ENCODE measurements at regions not wholly inside any gene's neighbourhood (a gene's known extent, or its start where the extent isn't known, plus 50 kb on each side); places are given as distances from the start of the nearest gene placed in this dataset.

DNA sequence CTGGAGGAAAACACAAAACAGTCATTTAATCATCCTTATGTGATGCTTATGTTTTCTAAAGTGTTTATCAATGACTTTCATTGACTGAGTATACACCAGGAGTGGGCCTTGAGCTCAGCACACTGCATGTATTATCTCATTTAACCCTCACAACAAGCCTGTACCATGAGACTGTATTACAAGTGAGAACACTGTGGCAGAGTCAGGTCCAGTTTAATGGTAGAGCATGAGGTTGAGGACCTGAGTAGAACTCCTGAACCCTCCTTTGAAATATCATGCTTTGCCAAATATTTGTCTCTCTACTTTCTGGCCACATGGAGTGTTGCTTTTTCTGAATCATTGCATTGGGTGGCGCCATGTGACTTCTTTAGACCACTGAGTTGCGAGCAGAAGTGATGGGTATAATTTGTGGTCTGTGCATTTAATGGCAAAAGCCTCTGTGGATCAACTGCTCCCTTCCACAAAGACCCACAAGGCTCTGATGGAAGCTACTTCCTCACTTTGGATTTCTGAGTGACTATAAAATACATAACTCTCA is 65.0 kb upstream of the SIRPG start:
- Mint-ChIP-seq H3K9me3 (ENCODE audit: unreplicated experiment) (peaks cover 5% of the 10 kb centered on the region), H3K4me3 (ENCODE audit: unreplicated experiment) (no peak overlapping the region), H3K4me1 (ENCODE audit: unreplicated experiment) (no peaks in the 10 kb centered on the region), H3K36me3 (ENCODE audit: low read depth, unreplicated experiment) (peaks cover 3% of the 10 kb centered on the region), H3K27me3 (ENCODE audit: unreplicated experiment) (peaks cover 5% of the 10 kb centered on the region), H3K27ac (ENCODE audit: unreplicated experiment) (no peak overlapping the region)
- TF ChIP-seq, protein P1, sequence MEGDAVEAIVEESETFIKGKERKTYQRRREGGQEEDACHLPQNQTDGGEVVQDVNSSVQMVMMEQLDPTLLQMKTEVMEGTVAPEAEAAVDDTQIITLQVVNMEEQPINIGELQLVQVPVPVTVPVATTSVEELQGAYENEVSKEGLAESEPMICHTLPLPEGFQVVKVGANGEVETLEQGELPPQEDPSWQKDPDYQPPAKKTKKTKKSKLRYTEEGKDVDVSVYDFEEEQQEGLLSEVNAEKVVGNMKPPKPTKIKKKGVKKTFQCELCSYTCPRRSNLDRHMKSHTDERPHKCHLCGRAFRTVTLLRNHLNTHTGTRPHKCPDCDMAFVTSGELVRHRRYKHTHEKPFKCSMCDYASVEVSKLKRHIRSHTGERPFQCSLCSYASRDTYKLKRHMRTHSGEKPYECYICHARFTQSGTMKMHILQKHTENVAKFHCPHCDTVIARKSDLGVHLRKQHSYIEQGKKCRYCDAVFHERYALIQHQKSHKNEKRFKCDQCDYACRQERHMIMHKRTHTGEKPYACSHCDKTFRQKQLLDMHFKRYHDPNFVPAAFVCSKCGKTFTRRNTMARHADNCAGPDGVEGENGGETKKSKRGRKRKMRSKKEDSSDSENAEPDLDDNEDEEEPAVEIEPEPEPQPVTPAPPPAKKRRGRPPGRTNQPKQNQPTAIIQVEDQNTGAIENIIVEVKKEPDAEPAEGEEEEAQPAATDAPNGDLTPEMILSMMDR (IDR thresholded peaks at IDR 0.05; ENCODE audit: unreplicated experiment): no peak
- no peak for DNase-seq (ENCODE audit: low spot score)

DNA sequence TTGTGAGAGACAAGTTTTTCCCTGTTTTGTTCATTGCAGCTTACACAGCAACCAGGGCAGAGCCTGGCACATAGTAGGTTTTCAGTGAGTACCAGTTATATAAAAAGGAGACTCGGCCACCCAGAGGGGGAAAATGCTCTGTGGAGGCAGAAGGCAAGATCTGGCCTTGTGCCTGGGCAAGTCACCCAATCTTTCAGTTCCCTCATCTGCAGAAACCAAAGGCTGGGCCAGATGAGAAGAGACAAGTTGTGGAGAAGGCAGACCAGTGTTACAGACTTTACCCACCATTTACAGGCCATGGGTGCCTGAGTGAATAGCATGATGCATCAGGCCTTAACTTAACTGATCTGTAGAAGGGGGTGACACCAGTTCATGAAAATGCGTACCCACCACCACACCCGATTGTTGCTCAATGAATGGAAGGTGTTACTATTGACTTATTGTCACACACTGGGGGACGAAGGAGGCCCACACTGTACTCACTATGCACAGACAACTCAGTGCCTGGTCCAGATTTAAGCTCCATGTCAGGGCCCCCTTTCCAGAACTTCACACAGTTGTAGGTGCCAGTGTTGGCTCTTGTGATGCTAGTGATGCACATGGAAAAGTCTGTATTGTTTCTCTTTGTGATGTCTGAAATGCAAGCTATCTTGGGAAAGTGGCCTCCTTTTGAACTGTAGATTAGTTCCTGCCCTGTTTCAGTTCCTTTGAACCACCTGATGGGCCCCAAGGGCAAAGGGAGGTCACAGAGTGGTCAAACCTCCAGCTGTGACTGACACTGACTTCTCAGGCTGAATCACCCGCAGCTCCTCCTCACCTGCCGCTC is 64.3 kb upstream of the SIRPG start:
- Mint-ChIP-seq H3K4me1 (ENCODE audit: unreplicated experiment) (no peaks in the 10 kb centered on the region), H3K4me3 (ENCODE audit: unreplicated experiment) (no peak overlapping the region), H3K27me3 (ENCODE audit: unreplicated experiment) (peaks cover 5% of the 10 kb centered on the region), H3K9me3 (ENCODE audit: unreplicated experiment) (peaks cover 5% of the 10 kb centered on the region), H3K27ac (ENCODE audit: unreplicated experiment) (no peak overlapping the region), H3K36me3 (ENCODE audit: low read depth, unreplicated experiment) (peaks cover 3% of the 10 kb centered on the region)
- TF ChIP-seq, protein P1 (IDR thresholded peaks at IDR 0.05; ENCODE audit: unreplicated experiment): no peak
- no peak for DNase-seq (ENCODE audit: low spot score)

DNA sequence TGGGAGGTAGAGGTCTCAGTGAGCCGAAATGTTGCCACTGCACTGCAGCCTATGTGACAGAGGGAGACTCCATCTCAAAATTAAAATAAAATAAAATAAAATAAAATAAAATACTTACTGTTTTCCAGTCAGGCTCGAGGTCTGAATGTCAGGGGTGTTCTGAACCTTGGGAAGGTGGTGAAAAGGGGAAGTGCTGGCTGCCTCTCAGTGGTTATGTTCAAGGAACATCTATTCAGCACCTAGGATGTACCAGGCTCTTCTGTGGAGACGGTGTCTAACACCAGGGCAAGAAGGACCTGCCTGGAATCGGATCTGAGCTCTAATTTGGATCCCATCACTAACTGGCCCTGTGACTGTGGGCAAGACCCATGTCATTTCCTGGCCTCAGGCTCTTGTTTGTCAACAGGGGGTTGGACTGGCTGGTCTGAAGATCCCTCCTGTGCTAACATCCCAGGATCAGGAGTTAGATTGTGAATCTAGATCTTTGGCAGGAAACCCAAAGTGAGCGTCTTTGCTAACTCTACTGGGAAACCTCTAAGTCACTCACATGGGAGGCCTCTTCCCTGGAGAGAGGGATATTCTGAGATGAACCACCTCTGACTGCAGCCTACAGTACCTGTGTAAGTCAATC is 63.4 kb upstream of the SIRPG start:
- peaks cover 3% of the 10 kb centered on the region for H3K36me3 Mint-ChIP-seq (ENCODE audit: low read depth, unreplicated experiment)
- peaks cover 5% of the 10 kb centered on the region for H3K27me3 Mint-ChIP-seq (ENCODE audit: unreplicated experiment)
- H3K4me3 Mint-ChIP-seq (ENCODE audit: unreplicated experiment): no peak overlapping the region
- no peaks in the 10 kb centered on the region for H3K4me1 Mint-ChIP-seq (ENCODE audit: unreplicated experiment)
- no peak overlapping the region for H3K27ac Mint-ChIP-seq (ENCODE audit: unreplicated experiment)
- DNase-seq (ENCODE audit: low spot score): no peak
- H3K9me3 Mint-ChIP-seq (ENCODE audit: unreplicated experiment): peaks cover 5% of the 10 kb centered on the region
- TF ChIP-seq, protein P1 (IDR thresholded peaks at IDR 0.05; ENCODE audit: unreplicated experiment): no peak

DNA sequence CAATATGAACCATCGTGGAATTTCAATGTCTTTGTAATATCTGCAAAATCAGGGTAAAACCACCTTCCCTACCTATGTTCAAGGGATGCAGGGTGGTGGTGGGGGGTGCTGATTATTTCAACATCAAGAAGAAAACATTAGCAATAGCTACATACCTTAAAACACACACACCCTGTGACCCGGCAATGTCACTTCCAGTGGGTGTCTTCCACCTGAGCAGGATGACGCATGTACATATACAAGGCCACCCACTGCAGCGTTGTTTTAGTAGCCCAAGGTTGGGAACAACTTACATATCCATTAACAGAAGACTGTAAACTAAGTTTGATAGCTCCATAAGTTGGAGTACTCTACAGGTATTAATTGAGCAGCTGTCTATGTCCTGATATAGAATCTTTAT is 62.6 kb upstream of the SIRPG start:
- no peak overlapping the region for H3K4me3 Mint-ChIP-seq (ENCODE audit: unreplicated experiment)
- H3K4me1 Mint-ChIP-seq (ENCODE audit: unreplicated experiment): no peaks in the 10 kb centered on the region
- peaks cover 5% of the 10 kb centered on the region for H3K27me3 Mint-ChIP-seq (ENCODE audit: unreplicated experiment)
- DNase-seq (ENCODE audit: low spot score): no peak
- no peak overlapping the region for H3K27ac Mint-ChIP-seq (ENCODE audit: unreplicated experiment)
- H3K9me3 Mint-ChIP-seq (ENCODE audit: unreplicated experiment): peaks cover 5% of the 10 kb centered on the region
- TF ChIP-seq, protein P1 (IDR thresholded peaks at IDR 0.05; ENCODE audit: unreplicated experiment): no peak
- H3K36me3 Mint-ChIP-seq (ENCODE audit: low read depth, unreplicated experiment): peaks cover 3% of the 10 kb centered on the region

All from endothelial cell (in vitro differentiated cells).